Endothelial cell of umbilical vein (primary cell): ENCODE measurements at regions not wholly inside any gene's neighbourhood (a gene's known extent, or its start where the extent isn't known, plus 50 kb on each side); places are given as distances from the start of the nearest gene placed in this dataset.

Source experiments
- BruUV-seq: library from RNA; stranded (reverse); fragments of 400-500 nt; replicated peaks from 2 replicates; lab custom pipeline; 2021; lab: Mats Ljungman, UMichigan
- CTCF ChIA-PET: fragments of 300-600, 350-600 bp; sonication (Branson Sonifier 250); formaldehyde crosslinking; loops from one replicate; lab custom pipeline; 2021; ENCODE audit warnings: antibody characterized with exemption, inconsistent platforms; lab: Charles Lee
- POLR2A ChIA-PET: fragments of 300-600, 350-600 bp; sonication (Branson Sonifier 250); formaldehyde crosslinking; loops from one replicate; lab custom pipeline; 2021; ENCODE audit warnings: antibody characterized with exemption, inconsistent platforms; lab: Charles Lee
- DNase-seq: peaks from one replicate; pipeline ENCODE4 v3.0.0-alpha.2; 2011; ENCODE audit warnings: low read depth, low spot score
- FAIRE-seq: peaks from 2 replicates; lab custom pipeline; 2011; peaks lifted over from hg19 to GRCh38; lab: Jason Lieb, UNC
- H2AFZ ChIP-seq: 2 replicates; pipeline ENCODE4 v1.6.0; 2012; ENCODE audit warnings: low read depth, low read length, control low read depth, inconsistent platforms
- H3K27ac ChIP-seq: 2 replicates; pipeline ENCODE4 v1.5.1; 2011; ENCODE audit warnings: low read depth, mild to moderate bottlenecking, control low read depth, low read length, moderate library complexity; ENCODE audit not compliant: insufficient read depth
- H3K27me3 ChIP-seq, 2 experiments: 2 replicates each; pipeline versions ENCODE4 v1.6.0 to v1.6.1; 2011; ENCODE audit warnings: low read length in 2 of 2, mixed read lengths in 1 of 2; ENCODE audit not compliant: control insufficient read depth in 2 of 2, insufficient read depth in 2 of 2
- H3K36me3 ChIP-seq, 2 experiments: 2 replicates in 1 of 2; 3 replicates in 1 of 2; pipeline ENCODE4 v1.5.1; 2011; ENCODE audit warnings: low read length in 2 of 2, mild to moderate bottlenecking in 1 of 2, moderate library complexity in 1 of 2; ENCODE audit not compliant: control insufficient read depth in 2 of 2, insufficient read depth in 2 of 2; ENCODE audit errors: extremely low read depth in 1 of 2
- H3K4me1 ChIP-seq: 3 replicates; pipeline ENCODE4 v1.5.1; 2011; ENCODE audit warnings: mild to moderate bottlenecking, low read length; ENCODE audit not compliant: control insufficient read depth, insufficient read depth; ENCODE audit errors: extremely low read depth
- H3K4me2 ChIP-seq: 2 replicates; pipeline ENCODE4 v1.6.1; 2011; ENCODE audit warnings: low read length, control low read depth, mixed read lengths; ENCODE audit not compliant: insufficient read depth
- H3K4me3 ChIP-seq, 3 experiments: fragments of 200-600 bp in 1 of 3; sonication (generic), shearing (Covaris generic) in 1 of 3; replicated peaks in 1 of 3; 2 replicates each; pipeline ENCODE4 v1.5.1; 2011 to 2016; ENCODE audit warnings: control low read depth in 3 of 3, low read length in 3 of 3, mild to moderate bottlenecking in 2 of 3, inconsistent platforms in 1 of 3, low read depth in 1 of 3, moderate library complexity in 1 of 3; ENCODE audit not compliant: insufficient read depth in 1 of 3
- H3K79me2 ChIP-seq: 2 replicates; pipeline ENCODE4 v1.6.0; 2012; ENCODE audit warnings: low read length, inconsistent platforms; ENCODE audit not compliant: control insufficient read depth, insufficient read depth
- H3K9ac ChIP-seq: replicated peaks from 2 replicates; pipeline ENCODE3; 2011; ENCODE audit warnings: low read length, control low read depth; ENCODE audit not compliant: insufficient read depth; ENCODE audit errors: extremely low read depth
- H3K9me1 ChIP-seq: replicated peaks from 3 replicates; pipeline ENCODE4 v1.6.0; 2011; ENCODE audit warnings: mild to moderate bottlenecking, low read length; ENCODE audit not compliant: control insufficient read depth, insufficient read depth; ENCODE audit errors: extremely low read depth
- H3K9me3 ChIP-seq: replicated peaks from 2 replicates; pipeline ENCODE4 v1.5.1; 2012; ENCODE audit warnings: low read length, inconsistent platforms; ENCODE audit not compliant: control insufficient read depth, insufficient read depth
- H4K20me1 ChIP-seq: replicated peaks from 2 replicates; pipeline ENCODE3; 2011; ENCODE audit warnings: mild to moderate bottlenecking, low read length; ENCODE audit not compliant: control insufficient read depth, insufficient read depth; ENCODE audit errors: extremely low read depth
- CTCF ChIP-seq, 2 donors: IDR thresholded peaks; 1 replicate in 1 of 2; 2 replicates in 1 of 2; pipeline ENCODE4 v1.5.1; 2011; ENCODE audit warnings: low read length in 2 of 2, mild to moderate bottlenecking in 2 of 2, moderate library complexity in 2 of 2, control low read depth in 1 of 2, inconsistent platforms in 1 of 2, low read depth in 1 of 2; ENCODE audit not compliant: insufficient read depth in 1 of 2; ENCODE audit errors: extremely low read depth in 1 of 2
- EZH2 ChIP-seq: IDR thresholded peaks from 2 replicates; pipeline ENCODE4 v1.6.1; 2012; ENCODE audit warnings: borderline replicate concordance, low read depth, mild to moderate bottlenecking, moderate library complexity, low read length, inconsistent platforms; ENCODE audit not compliant: severe bottlenecking
- FOS ChIP-seq: IDR thresholded peaks from 2 replicates; pipeline ENCODE4 v1.6.1; 2011; ENCODE audit warnings: mild to moderate bottlenecking, low read length, moderate library complexity, borderline replicate concordance; ENCODE audit not compliant: insufficient read depth
- GATA2 ChIP-seq: IDR thresholded peaks from 2 replicates; pipeline ENCODE4 v1.7.0; 2011; ENCODE audit warnings: low read depth, mild to moderate bottlenecking, moderate library complexity, mixed read lengths, low read length; ENCODE audit not compliant: insufficient read length, insufficient read depth
- JUN ChIP-seq: IDR thresholded peaks from 2 replicates; pipeline ENCODE4 v1.6.1; 2011; ENCODE audit warnings: borderline replicate concordance, low read depth; ENCODE audit not compliant: insufficient read length, insufficient read depth
- MAX ChIP-seq: IDR thresholded peaks from 2 replicates; pipeline ENCODE4 v1.6.1; 2011; ENCODE audit not compliant: insufficient read depth, insufficient read length
- MYC ChIP-seq: IDR thresholded peaks from one replicate; pipeline ENCODE4 v1.6.1; 2011; ENCODE audit warnings: mild to moderate bottlenecking, low read depth, low read length
- POLR2A ChIP-seq: IDR thresholded peaks from 2 replicates; pipeline ENCODE4 v1.6.1; 2012; ENCODE audit warnings: low read depth, mild to moderate bottlenecking, control low read depth, low read length
- POLR2AphosphoS5 ChIP-seq: IDR thresholded peaks from 2 replicates; pipeline ENCODE4 v1.6.1; 2012; ENCODE audit warnings: low read depth, mild to moderate bottlenecking, control low read depth, low read length, moderate library complexity; ENCODE audit not compliant: insufficient read depth
- dilution Hi-C: fragments of 300-500 bp; cut with MboI; formaldehyde crosslinking; loops from one replicate; pipeline ENCODE4 v1.15.0; 2019; ENCODE audit warnings: low sequenced_read_pairs; ENCODE audit not compliant: extremely low pct_ligation_motif_present
- intact Hi-C: fragments of 100-400 bp; cut with micrococcal nuclease; formaldehyde crosslinking; loops from one replicate; pipeline ENCODE4 v1.10.0; 2022

- DNase-seq (no peak), FAIRE-seq (no peak)
- Histone ChIP-seq H3K9ac (no peak overlapping the region), H3K9me1 (no peaks in the 10 kb centered on the region), H2AFZ (no peak overlapping the region), H3K4me3 (no peak overlapping the region), H3K27ac (no peak overlapping the region), H3K4me2 (no peak overlapping the region), H3K9me3 (no peaks in the 10 kb centered on the region), H3K27me3 (no peaks in the 10 kb centered on the region), H4K20me1 (no peaks in the 10 kb centered on the region), H3K4me1 (no peaks in the 10 kb centered on the region), H3K79me2 (no peaks in the 10 kb centered on the region), H3K36me3 (no peaks in the 10 kb centered on the region)
- intact Hi-C loops: no loop called here
- BruUV-seq: no TSS peak
- CTCF ChIA-PET: interaction anchor here (1.1 kb wide), 1 partner anchor 16 kb away, joined by 3 read pairs; no protein-coding TSS in a partner anchor
- dilution Hi-C loops: no loop called here
- no peak for TF ChIP-seq GATA2
- no peak for TF ChIP-seq MAX
- no peak for TF ChIP-seq POLR2A
- no peak for TF ChIP-seq FOS
- POLR2A ChIA-PET: no interaction called here
Observed at GRCh38 chr1:184912392-184912791, 61.9 kb downstream of the NIBAN1 start.

GRCh38 chr1:184911830-184912229 lies 62.5 kb downstream of the NIBAN1 start:
- H3K4me3 ChIP-seq: no peak overlapping the region
- H3K79me2 ChIP-seq: no peaks in the 10 kb centered on the region
- CTCF ChIA-PET: interaction anchor here (1.1 to 1.5 kb wide), 2 partner anchors 12 to 16 kb away, joined by 3 to 7 read pairs; no protein-coding TSS in a partner anchor
- intact Hi-C loops (no loop called here), dilution Hi-C loops (no loop called here)
- no peaks in the 10 kb centered on the region for H3K27me3 ChIP-seq
- POLR2A ChIA-PET: no interaction called here
- H2AFZ ChIP-seq: no peak overlapping the region
- no peak overlapping the region for H3K4me2 ChIP-seq
- H3K9ac ChIP-seq: no peak overlapping the region
- H4K20me1 ChIP-seq: no peaks in the 10 kb centered on the region
- TF ChIP-seq EZH2 (no peak), GATA2 (no peak), MAX (no peak), FOS (no peak), POLR2AphosphoS5 (no peak), MYC (no peak), POLR2A (no peak), CTCF (IDR thresholded peaks at IDR 0.05; ENCODE audit: extremely low read depth in 1 of 2, insufficient read depth in 1 of 2, low read depth in 1 of 2, low read length in 2 of 2) (no peak), JUN (no peak)
- no peaks in the 10 kb centered on the region for H3K36me3 ChIP-seq
- DNase-seq (no peak), FAIRE-seq (no peak)
- H3K9me1 ChIP-seq: no peaks in the 10 kb centered on the region
- H3K27ac ChIP-seq: no peak overlapping the region
- H3K9me3 ChIP-seq: no peaks in the 10 kb centered on the region
- BruUV-seq: no TSS peak
- H3K4me1 ChIP-seq: no peaks in the 10 kb centered on the region
